ENCODE measurements at regions not wholly inside any gene's neighbourhood (a gene's known extent, or its start where the extent isn't known, plus 50 kb on each side); places are given as distances from the start of the nearest gene placed in this dataset.
"Not testable (repeated sequence)": the region's sequence is repeated elsewhere in the genome, so short reads cannot be mapped to it uniquely, and the experiment has no call there.

GRCh38 chr1:58968360-58968952 is 184.6 kb upstream of the JUN start:
- DNase-seq (ENCODE audit: low spot score), result no peak

- DNase-seq (ENCODE audit: low spot score), result not testable (repeated sequence)
These were observed 185.3 kb upstream of the JUN start for GRCh38 chr1:58969176-58969575.

GRCh38 chr1:58971629-58972140 is 187.8 kb upstream of the JUN start:
- DNase-seq (ENCODE audit: low spot score), result no peak

GRCh38 chr1:58975888-58976287 is 192.0 kb upstream of the JUN start:
- DNase-seq (ENCODE audit: low spot score), result no peak

GRCh38 chr1:58976294-58976693 is 192.4 kb upstream of the JUN start:
- DNase-seq (ENCODE audit: low spot score), result no peak

GRCh38 chr1:58977598-58977997 is 193.8 kb upstream of the JUN start:
- no peak for DNase-seq (ENCODE audit: low spot score)

- DNase-seq (ENCODE audit: low spot score), result no peak
These were observed 194.2 kb upstream of the JUN start for GRCh38 chr1:58978096-58978495.

GRCh38 chr1:58979086-58979485 is 195.2 kb upstream of the JUN start:
- DNase-seq (ENCODE audit: low spot score), result no peak

GRCh38 chr1:58979677-58980076 is 195.8 kb upstream of the JUN start:
- DNase-seq (ENCODE audit: low spot score), result no peak

- DNase-seq (ENCODE audit: low spot score), result no peak
These were observed 197.5 kb upstream of the JUN start for GRCh38 chr1:58981392-58981791.

GRCh38 chr1:58982259-58982998 is 198.6 kb upstream of the JUN start:
- peak; percentile 19 for DNase-seq (ENCODE audit: low spot score)

- peak; percentile 6 for DNase-seq (ENCODE audit: low spot score)
These were observed 199.3 kb upstream of the JUN start for GRCh38 chr1:58983162-58983561.

GRCh38 chr1:58983633-58984245 is 199.9 kb upstream of the JUN start:
- DNase-seq (ENCODE audit: low spot score), result no peak

GRCh38 chr1:58986996-58987767 is 203.3 kb upstream of the JUN start:
- no peak for DNase-seq (ENCODE audit: low spot score)

GRCh38 chr1:58988752-58989151 is 204.9 kb upstream of the JUN start:
- DNase-seq (ENCODE audit: low spot score), result no peak

- no peak for DNase-seq (ENCODE audit: low spot score)
These were observed 206.0 kb upstream of the JUN start for GRCh38 chr1:58989845-58990244.

- DNase-seq (ENCODE audit: low spot score), result no peak
These were observed 207.5 kb upstream of the JUN start for GRCh38 chr1:58991305-58991704.

- no peak for DNase-seq (ENCODE audit: low spot score)
These were observed 208.8 kb upstream of the JUN start for GRCh38 chr1:58992643-58993042.

GRCh38 chr1:58993403-58993802 is 209.6 kb upstream of the JUN start:
- DNase-seq (ENCODE audit: low spot score), result no peak

GRCh38 chr1:58994664-58995063 is 210.8 kb upstream of the JUN start:
- no peak for DNase-seq (ENCODE audit: low spot score)

GRCh38 chr1:58996341-58997059 is 212.7 kb upstream of the JUN start:
- DNase-seq (ENCODE audit: low spot score), result no peak

GRCh38 chr1:58997060-58997411 is 213.2 kb upstream of the JUN start:
- no peak for DNase-seq (ENCODE audit: low spot score)
